Activated naive CD8-positive, alpha-beta T cell treated with anti-CD3 and anti-CD28 coated beads, Interleukin-2, amount 50 U/mL, for 24 hours (primary cell): ENCODE measurements at regions not wholly inside any gene's neighbourhood (a gene's known extent, or its start where the extent isn't known, plus 50 kb on each side); places are given as distances from the start of the nearest gene placed in this dataset.

ENCODE experiments used
- ATAC-seq: fragments of 150-1000 bp; cut with Tn5 transposase; one replicate; pipeline ENCODE4 v1.10.0; 2021
- DNase-seq: peaks from one replicate; pipeline ENCODE4 v3.0.0; 2021
- H3K27ac Mint-ChIP-seq: one replicate; pipeline ENCODE4 v1.8.0; 2021; ENCODE audit warnings: mild to moderate bottlenecking, mixed read lengths
- H3K27me3 Mint-ChIP-seq: one replicate; pipeline ENCODE4 v1.8.0; 2021; ENCODE audit warnings: mixed read lengths
- H3K36me3 Mint-ChIP-seq: one replicate; pipeline ENCODE4 v1.8.0; 2021; ENCODE audit warnings: low read depth, mixed read lengths
- H3K4me1 Mint-ChIP-seq: one replicate; pipeline ENCODE4 v1.8.0; 2021; ENCODE audit warnings: mixed read lengths
- H3K4me3 Mint-ChIP-seq: one replicate; pipeline ENCODE4 v1.8.0; 2021; ENCODE audit warnings: mild to moderate bottlenecking, moderate library complexity, mixed read lengths
- H3K9me3 Mint-ChIP-seq: one replicate; pipeline ENCODE4 v1.8.0; 2021; ENCODE audit warnings: mixed read lengths

DNA sequence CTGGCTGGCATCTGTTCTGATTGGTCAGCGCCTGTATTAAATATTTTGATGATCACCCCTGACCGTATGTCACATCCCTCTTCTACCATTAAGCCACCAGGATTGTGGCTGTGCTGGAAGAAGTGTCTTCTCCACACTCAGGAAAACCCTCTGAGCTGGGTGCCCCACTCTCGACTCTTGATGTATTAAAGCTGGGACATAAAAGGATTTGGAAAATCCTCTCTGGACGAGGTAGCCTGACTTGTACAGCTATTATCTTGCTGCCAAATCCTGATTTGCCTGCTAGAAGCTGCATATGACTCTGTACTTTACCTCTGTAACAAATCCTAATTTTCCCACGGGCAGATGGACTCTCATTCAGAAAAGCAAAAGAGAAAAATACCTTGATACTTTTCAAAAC lies 161.0 kb downstream of the SLC28A3 start:
- Mint-ChIP-seq H3K9me3 (no peaks in the 10 kb centered on the region), H3K36me3 (no peaks in the 10 kb centered on the region), H3K4me1 (no peaks in the 10 kb centered on the region), H3K27me3 (peaks cover 5% of the 10 kb centered on the region), H3K27ac (no peak overlapping the region), H3K4me3 (no peak overlapping the region)
- ATAC-seq (no peak), DNase-seq (no peak)

DNA sequence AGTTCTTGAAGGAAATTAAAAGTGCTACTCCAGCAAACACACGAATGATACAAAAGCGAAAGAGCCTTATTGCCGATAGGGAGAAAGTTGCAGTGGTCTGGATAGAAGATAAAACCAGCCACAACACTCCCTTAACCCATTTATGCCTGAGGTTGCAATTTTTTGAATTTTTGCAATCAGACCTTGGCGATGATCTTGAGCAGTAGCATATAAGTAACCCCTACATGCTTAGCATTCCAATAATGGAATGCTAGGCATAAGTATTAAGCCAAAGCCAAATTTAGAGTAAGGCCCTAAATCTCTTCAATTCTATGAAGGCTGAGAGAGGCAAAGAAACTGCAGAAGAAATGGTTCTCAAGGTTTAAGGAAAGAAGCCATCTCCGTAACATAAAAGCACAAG lies 153.5 kb downstream of the SLC28A3 start:
- DNase-seq, result no peak
- ATAC-seq, result no peak
- no peak overlapping the region for H3K4me3 Mint-ChIP-seq
- no peaks in the 10 kb centered on the region for H3K36me3 Mint-ChIP-seq
- no peaks in the 10 kb centered on the region for H3K4me1 Mint-ChIP-seq
- no peak overlapping the region for H3K27ac Mint-ChIP-seq
- H3K9me3 Mint-ChIP-seq, result no peaks in the 10 kb centered on the region
- H3K27me3 Mint-ChIP-seq, result peaks cover 16% of the 10 kb centered on the region

DNA sequence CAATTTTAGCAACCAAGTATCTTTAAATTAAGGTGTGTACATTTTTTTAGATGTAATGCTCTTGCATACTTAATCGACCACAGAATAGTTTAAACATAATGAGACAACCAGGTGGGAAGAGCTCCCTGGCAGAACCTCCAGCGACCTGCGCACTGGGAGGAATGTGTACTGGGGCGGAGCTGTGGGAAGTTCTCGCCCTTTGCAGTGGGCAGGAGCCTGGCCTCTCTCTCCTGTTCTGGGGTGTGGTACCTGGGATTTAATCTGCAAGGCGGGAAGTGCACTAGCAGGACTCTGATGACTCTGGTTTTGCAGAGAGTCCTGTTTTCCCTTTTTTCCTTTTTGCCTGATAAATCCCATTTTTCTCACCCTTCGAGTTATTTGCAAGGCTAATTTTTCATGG lies 150.7 kb downstream of the SLC28A3 start:
- Mint-ChIP-seq H3K9me3 (no peaks in the 10 kb centered on the region), H3K27ac (no peak overlapping the region), H3K27me3 (peaks cover 20% of the 10 kb centered on the region), H3K4me3 (no peak overlapping the region), H3K36me3 (no peaks in the 10 kb centered on the region), H3K4me1 (no peaks in the 10 kb centered on the region)
- DNase-seq (no peak), ATAC-seq (no peak)

DNA sequence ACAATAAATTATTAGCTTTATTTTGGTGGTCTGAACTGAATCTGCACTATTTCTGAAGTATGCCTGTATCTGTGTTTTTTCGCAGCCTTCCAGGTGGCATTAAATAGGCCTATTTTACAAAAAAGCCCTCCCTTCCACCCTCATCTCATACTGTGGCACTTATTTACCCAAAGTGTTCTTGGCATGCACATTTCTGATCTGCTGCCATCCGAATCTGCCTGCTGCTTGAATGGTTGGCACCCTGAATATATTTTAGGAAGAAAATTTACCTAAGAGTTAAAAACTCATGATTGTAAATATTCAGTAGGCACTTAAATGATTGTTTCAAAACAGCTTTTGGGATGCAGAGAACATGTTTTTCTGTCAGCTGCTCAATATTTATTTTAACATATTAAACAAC lies 150.1 kb downstream of the SLC28A3 start:
- Mint-ChIP-seq H3K27ac (no peak overlapping the region), H3K4me1 (no peaks in the 10 kb centered on the region), H3K27me3 (peaks cover 20% of the 10 kb centered on the region), H3K36me3 (no peaks in the 10 kb centered on the region), H3K4me3 (no peak overlapping the region), H3K9me3 (no peaks in the 10 kb centered on the region)
- DNase-seq (no peak), ATAC-seq (no peak)

DNA sequence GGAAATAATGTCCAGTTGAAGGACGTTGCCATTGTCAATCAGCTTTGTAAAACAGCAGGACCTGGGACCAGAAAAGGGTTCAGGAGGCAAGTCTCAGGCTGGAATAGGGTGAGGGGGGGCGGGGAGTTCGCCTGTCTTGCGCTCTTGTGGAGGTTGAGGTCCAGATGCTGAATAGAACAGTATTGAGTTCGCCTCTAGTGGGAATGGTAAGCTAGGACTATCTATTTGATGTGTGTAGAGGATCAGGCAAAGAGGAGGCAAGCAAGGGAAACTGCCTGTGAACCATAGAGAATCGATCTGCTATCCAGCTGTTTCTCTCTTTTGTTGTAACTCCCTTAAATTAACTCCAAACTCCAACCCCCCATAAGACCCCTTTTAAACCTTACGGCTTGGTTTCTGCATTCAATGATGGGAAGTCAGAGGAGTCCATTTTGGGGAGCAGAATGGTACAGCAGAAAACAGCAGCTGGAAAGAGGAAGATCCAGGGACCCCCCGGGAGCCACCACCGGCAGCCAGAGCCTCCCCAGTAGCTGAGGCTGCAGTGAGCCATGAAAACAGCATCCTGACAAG lies 133.7 kb downstream of the SLC28A3 start:
- Mint-ChIP-seq H3K36me3 (no peaks in the 10 kb centered on the region), H3K27me3 (peaks cover 8% of the 10 kb centered on the region), H3K27ac (no peak overlapping the region), H3K4me1 (no peaks in the 10 kb centered on the region), H3K4me3 (no peak overlapping the region), H3K9me3 (no peaks in the 10 kb centered on the region)
- DNase-seq (no peak), ATAC-seq (no peak)

DNA sequence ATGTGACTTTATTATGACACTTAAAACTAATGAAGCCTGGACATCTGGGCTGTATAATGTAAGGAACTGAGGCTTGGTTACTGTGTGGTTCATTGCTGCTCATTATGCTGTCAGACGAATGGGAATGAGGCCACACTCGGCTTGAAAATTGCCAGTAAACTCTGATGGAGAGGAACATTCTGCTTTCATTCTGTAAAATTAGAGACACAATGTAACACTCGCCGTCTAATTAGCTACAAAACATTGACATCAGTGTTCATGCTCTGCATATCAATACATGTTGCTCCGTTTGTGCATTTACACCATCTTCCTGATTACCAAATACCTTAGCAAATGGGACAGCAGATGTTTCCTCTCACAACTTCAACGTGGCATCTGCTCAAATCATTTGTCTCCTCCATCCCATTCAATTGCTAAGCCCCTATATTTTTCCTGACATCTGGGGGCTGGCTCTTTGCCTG lies 133.0 kb downstream of the SLC28A3 start:
- DNase-seq, result no peak
- ATAC-seq, result no peak
- Mint-ChIP-seq H3K4me3 (no peak overlapping the region), H3K27me3 (peaks cover 8% of the 10 kb centered on the region), H3K27ac (no peak overlapping the region), H3K4me1 (no peaks in the 10 kb centered on the region), H3K9me3 (no peaks in the 10 kb centered on the region), H3K36me3 (no peaks in the 10 kb centered on the region)

DNA sequence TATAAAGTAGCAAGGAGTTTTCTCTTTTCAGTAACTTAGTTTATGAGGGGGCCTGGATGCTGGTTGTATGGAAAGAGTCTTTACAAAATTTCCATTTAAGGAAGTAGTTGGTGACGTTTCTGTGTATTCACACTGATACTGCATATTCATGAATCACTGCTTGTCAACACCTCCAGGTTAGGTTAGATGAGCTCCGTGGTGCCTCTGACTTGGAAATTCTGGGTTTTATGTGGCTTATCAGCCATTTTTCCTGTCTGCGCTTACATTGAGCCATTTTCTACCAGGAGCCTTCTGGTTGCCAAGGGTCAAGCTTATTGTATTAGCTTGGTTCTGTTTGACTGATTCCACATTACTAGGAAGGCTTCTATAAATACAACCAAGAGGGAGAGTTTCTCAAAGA lies 128.3 kb downstream of the SLC28A3 start:
- H3K27ac Mint-ChIP-seq, result no peak overlapping the region
- no peaks in the 10 kb centered on the region for H3K4me1 Mint-ChIP-seq
- no peak overlapping the region for H3K4me3 Mint-ChIP-seq
- H3K27me3 Mint-ChIP-seq, result peaks cover 5% of the 10 kb centered on the region
- no peaks in the 10 kb centered on the region for H3K9me3 Mint-ChIP-seq
- no peak for DNase-seq
- H3K36me3 Mint-ChIP-seq, result no peaks in the 10 kb centered on the region
- ATAC-seq, result no peak

DNA sequence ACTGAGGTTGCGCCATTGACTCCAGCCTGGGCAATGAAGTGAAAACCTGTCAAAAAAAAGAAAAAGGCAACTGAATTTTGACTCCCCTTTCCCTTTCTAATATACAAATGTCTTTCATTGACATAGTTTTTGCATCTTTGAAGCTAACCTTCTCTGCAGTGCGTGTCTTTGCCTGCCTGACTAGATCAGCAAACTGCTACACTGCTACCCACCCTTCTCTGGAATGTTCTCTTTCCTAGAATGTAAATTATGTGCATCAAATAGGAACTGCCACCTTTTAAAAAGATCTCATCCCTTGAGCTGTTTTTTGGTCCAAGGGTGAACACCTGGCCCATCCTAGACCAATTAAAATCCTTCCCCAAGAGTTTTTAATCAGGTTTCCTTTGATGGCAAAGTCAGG lies 127.6 kb downstream of the SLC28A3 start:
- DNase-seq (no peak), ATAC-seq (no peak)
- Mint-ChIP-seq H3K4me1 (no peaks in the 10 kb centered on the region), H3K9me3 (no peaks in the 10 kb centered on the region), H3K27ac (no peak overlapping the region), H3K36me3 (no peaks in the 10 kb centered on the region), H3K27me3 (peaks cover 5% of the 10 kb centered on the region), H3K4me3 (no peak overlapping the region)

DNA sequence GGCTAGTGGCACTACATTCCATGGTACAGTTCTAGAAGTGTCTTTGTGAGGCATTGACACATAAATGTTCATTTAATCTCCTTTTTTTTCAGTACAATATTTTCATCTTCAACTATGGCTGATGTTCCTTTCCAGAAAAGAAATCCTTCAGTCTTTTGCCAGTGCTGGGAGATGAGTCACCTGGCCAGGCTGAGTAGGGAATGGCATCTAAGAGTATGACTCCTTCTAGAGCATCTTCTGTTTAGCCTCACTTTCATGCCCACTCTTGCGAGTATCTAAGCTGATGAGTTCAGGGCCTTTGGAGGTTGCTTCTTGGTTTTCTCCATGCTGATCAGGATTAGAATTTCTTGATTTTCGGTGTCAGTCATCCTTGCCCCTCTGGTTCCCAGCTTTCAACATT lies 124.4 kb downstream of the SLC28A3 start:
- H3K4me1 Mint-ChIP-seq, result no peaks in the 10 kb centered on the region
- ATAC-seq (no peak), DNase-seq (no peak)
- peaks cover 5% of the 10 kb centered on the region for H3K27me3 Mint-ChIP-seq
- H3K9me3 Mint-ChIP-seq, result no peaks in the 10 kb centered on the region
- H3K36me3 Mint-ChIP-seq, result no peaks in the 10 kb centered on the region
- no peak overlapping the region for H3K27ac Mint-ChIP-seq
- H3K4me3 Mint-ChIP-seq, result no peak overlapping the region

DNA sequence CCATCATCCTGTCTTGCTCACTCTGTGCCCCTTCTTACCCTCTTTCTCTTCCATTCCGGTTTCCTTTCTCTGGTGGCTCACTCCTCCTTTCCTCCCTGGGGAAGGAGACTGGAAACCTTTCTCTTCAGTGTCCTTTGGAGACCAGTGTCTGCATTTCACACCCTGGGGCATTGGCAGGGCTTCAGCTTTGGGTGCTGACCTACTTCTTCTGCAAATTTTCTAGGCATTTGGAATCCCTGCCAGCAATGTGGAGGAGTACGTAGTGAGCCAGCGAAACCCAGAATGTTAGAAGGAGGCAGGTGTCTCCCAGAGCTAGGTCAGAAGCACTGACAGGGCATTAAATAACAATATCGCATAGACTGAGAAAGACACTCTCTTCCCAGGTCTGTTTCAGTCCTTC lies 122.2 kb downstream of the SLC28A3 start:
- DNase-seq (no peak), ATAC-seq (no peak)
- peaks cover 6% of the 10 kb centered on the region for H3K27me3 Mint-ChIP-seq
- H3K4me1 Mint-ChIP-seq, result no peaks in the 10 kb centered on the region
- H3K9me3 Mint-ChIP-seq, result peaks cover 5% of the 10 kb centered on the region
- H3K36me3 Mint-ChIP-seq, result no peaks in the 10 kb centered on the region
- H3K27ac Mint-ChIP-seq, result no peak overlapping the region
- no peak overlapping the region for H3K4me3 Mint-ChIP-seq

DNA sequence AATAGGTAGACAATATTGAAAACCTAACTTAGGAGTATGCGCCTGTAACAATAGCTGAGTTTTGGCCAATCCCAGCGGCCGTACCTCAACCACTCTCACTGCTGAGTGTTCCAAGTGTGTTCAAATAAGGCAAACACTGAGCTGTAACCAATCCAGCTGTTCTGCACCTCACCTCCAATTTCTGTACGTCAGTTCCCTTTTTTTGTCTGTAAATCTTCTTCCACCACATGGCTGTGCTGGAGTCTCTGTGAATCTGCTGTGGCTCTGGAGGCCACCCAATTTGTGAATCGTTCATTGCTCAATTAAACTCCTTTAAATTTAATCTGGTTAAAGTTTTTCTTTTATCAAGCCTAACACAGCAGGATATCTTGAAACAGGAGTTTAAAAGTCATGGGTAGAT lies 116.3 kb downstream of the SLC28A3 start:
- DNase-seq (no peak), ATAC-seq (no peak)
- Mint-ChIP-seq H3K9me3 (peaks cover 5% of the 10 kb centered on the region), H3K4me1 (no peaks in the 10 kb centered on the region), H3K4me3 (no peak overlapping the region), H3K36me3 (no peaks in the 10 kb centered on the region), H3K27me3 (peaks cover 2% of the 10 kb centered on the region), H3K27ac (no peak overlapping the region)
